Endothelial cell of umbilical vein (primary cell): ENCODE measurements at regions not wholly inside any gene's neighbourhood (a gene's known extent, or its start where the extent isn't known, plus 50 kb on each side); places are given as distances from the start of the nearest gene placed in this dataset.

Experiments used
- BruUV-seq: library from RNA; stranded (reverse); fragments of 400-500 nt; replicated peaks from 2 replicates; lab custom pipeline; 2021; lab: Mats Ljungman, UMichigan
- CTCF ChIA-PET: fragments of 300-600, 350-600 bp; sonication (Branson Sonifier 250); formaldehyde crosslinking; loops from one replicate; lab custom pipeline; 2021; ENCODE audit warnings: antibody characterized with exemption, inconsistent platforms; lab: Charles Lee
- POLR2A ChIA-PET: fragments of 300-600, 350-600 bp; sonication (Branson Sonifier 250); formaldehyde crosslinking; loops from one replicate; lab custom pipeline; 2021; ENCODE audit warnings: antibody characterized with exemption, inconsistent platforms; lab: Charles Lee
- DNase-seq: peaks from one replicate; pipeline ENCODE4 v3.0.0-alpha.2; 2011; ENCODE audit warnings: low read depth, low spot score
- FAIRE-seq: peaks from 2 replicates; lab custom pipeline; 2011; peaks lifted over from hg19 to GRCh38; lab: Jason Lieb, UNC
- H2AFZ ChIP-seq: 2 replicates; pipeline ENCODE4 v1.6.0; 2012; ENCODE audit warnings: low read depth, low read length, control low read depth, inconsistent platforms
- H3K27ac ChIP-seq: 2 replicates; pipeline ENCODE4 v1.5.1; 2011; ENCODE audit warnings: low read depth, mild to moderate bottlenecking, control low read depth, low read length, moderate library complexity; ENCODE audit not compliant: insufficient read depth
- H3K27me3 ChIP-seq, 2 experiments: 2 replicates each; pipeline versions ENCODE4 v1.6.0 to v1.6.1; 2011; ENCODE audit warnings: low read length in 2 of 2, mixed read lengths in 1 of 2; ENCODE audit not compliant: control insufficient read depth in 2 of 2, insufficient read depth in 2 of 2
- H3K36me3 ChIP-seq, 2 experiments: 2 replicates in 1 of 2; 3 replicates in 1 of 2; pipeline ENCODE4 v1.5.1; 2011; ENCODE audit warnings: low read length in 2 of 2, mild to moderate bottlenecking in 1 of 2, moderate library complexity in 1 of 2; ENCODE audit not compliant: control insufficient read depth in 2 of 2, insufficient read depth in 2 of 2; ENCODE audit errors: extremely low read depth in 1 of 2
- H3K4me1 ChIP-seq: 3 replicates; pipeline ENCODE4 v1.5.1; 2011; ENCODE audit warnings: mild to moderate bottlenecking, low read length; ENCODE audit not compliant: control insufficient read depth, insufficient read depth; ENCODE audit errors: extremely low read depth
- H3K4me2 ChIP-seq: 2 replicates; pipeline ENCODE4 v1.6.1; 2011; ENCODE audit warnings: low read length, control low read depth, mixed read lengths; ENCODE audit not compliant: insufficient read depth
- H3K4me3 ChIP-seq, 3 experiments: fragments of 200-600 bp in 1 of 3; sonication (generic), shearing (Covaris generic) in 1 of 3; replicated peaks in 1 of 3; 2 replicates each; pipeline ENCODE4 v1.5.1; 2011 to 2016; ENCODE audit warnings: control low read depth in 3 of 3, low read length in 3 of 3, mild to moderate bottlenecking in 2 of 3, inconsistent platforms in 1 of 3, low read depth in 1 of 3, moderate library complexity in 1 of 3; ENCODE audit not compliant: insufficient read depth in 1 of 3
- H3K79me2 ChIP-seq: 2 replicates; pipeline ENCODE4 v1.6.0; 2012; ENCODE audit warnings: low read length, inconsistent platforms; ENCODE audit not compliant: control insufficient read depth, insufficient read depth
- H3K9ac ChIP-seq: replicated peaks from 2 replicates; pipeline ENCODE3; 2011; ENCODE audit warnings: low read length, control low read depth; ENCODE audit not compliant: insufficient read depth; ENCODE audit errors: extremely low read depth
- H3K9me1 ChIP-seq: replicated peaks from 3 replicates; pipeline ENCODE4 v1.6.0; 2011; ENCODE audit warnings: mild to moderate bottlenecking, low read length; ENCODE audit not compliant: control insufficient read depth, insufficient read depth; ENCODE audit errors: extremely low read depth
- H3K9me3 ChIP-seq: replicated peaks from 2 replicates; pipeline ENCODE4 v1.5.1; 2012; ENCODE audit warnings: low read length, inconsistent platforms; ENCODE audit not compliant: control insufficient read depth, insufficient read depth
- H4K20me1 ChIP-seq: replicated peaks from 2 replicates; pipeline ENCODE3; 2011; ENCODE audit warnings: mild to moderate bottlenecking, low read length; ENCODE audit not compliant: control insufficient read depth, insufficient read depth; ENCODE audit errors: extremely low read depth
- CTCF ChIP-seq, 2 donors: IDR thresholded peaks; 1 replicate in 1 of 2; 2 replicates in 1 of 2; pipeline ENCODE4 v1.5.1; 2011; ENCODE audit warnings: low read length in 2 of 2, mild to moderate bottlenecking in 2 of 2, moderate library complexity in 2 of 2, control low read depth in 1 of 2, inconsistent platforms in 1 of 2, low read depth in 1 of 2; ENCODE audit not compliant: insufficient read depth in 1 of 2; ENCODE audit errors: extremely low read depth in 1 of 2
- EZH2 ChIP-seq: IDR thresholded peaks from 2 replicates; pipeline ENCODE4 v1.6.1; 2012; ENCODE audit warnings: borderline replicate concordance, low read depth, mild to moderate bottlenecking, moderate library complexity, low read length, inconsistent platforms; ENCODE audit not compliant: severe bottlenecking
- FOS ChIP-seq: IDR thresholded peaks from 2 replicates; pipeline ENCODE4 v1.6.1; 2011; ENCODE audit warnings: mild to moderate bottlenecking, low read length, moderate library complexity, borderline replicate concordance; ENCODE audit not compliant: insufficient read depth
- GATA2 ChIP-seq: IDR thresholded peaks from 2 replicates; pipeline ENCODE4 v1.7.0; 2011; ENCODE audit warnings: low read depth, mild to moderate bottlenecking, moderate library complexity, mixed read lengths, low read length; ENCODE audit not compliant: insufficient read length, insufficient read depth
- JUN ChIP-seq: IDR thresholded peaks from 2 replicates; pipeline ENCODE4 v1.6.1; 2011; ENCODE audit warnings: borderline replicate concordance, low read depth; ENCODE audit not compliant: insufficient read length, insufficient read depth
- MAX ChIP-seq: IDR thresholded peaks from 2 replicates; pipeline ENCODE4 v1.6.1; 2011; ENCODE audit not compliant: insufficient read depth, insufficient read length
- MYC ChIP-seq: IDR thresholded peaks from one replicate; pipeline ENCODE4 v1.6.1; 2011; ENCODE audit warnings: mild to moderate bottlenecking, low read depth, low read length
- POLR2A ChIP-seq: IDR thresholded peaks from 2 replicates; pipeline ENCODE4 v1.6.1; 2012; ENCODE audit warnings: low read depth, mild to moderate bottlenecking, control low read depth, low read length
- POLR2AphosphoS5 ChIP-seq: IDR thresholded peaks from 2 replicates; pipeline ENCODE4 v1.6.1; 2012; ENCODE audit warnings: low read depth, mild to moderate bottlenecking, control low read depth, low read length, moderate library complexity; ENCODE audit not compliant: insufficient read depth
- dilution Hi-C: fragments of 300-500 bp; cut with MboI; formaldehyde crosslinking; loops from one replicate; pipeline ENCODE4 v1.15.0; 2019; ENCODE audit warnings: low sequenced_read_pairs; ENCODE audit not compliant: extremely low pct_ligation_motif_present
- intact Hi-C: fragments of 100-400 bp; cut with micrococcal nuclease; formaldehyde crosslinking; loops from one replicate; pipeline ENCODE4 v1.10.0; 2022

GRCh38 chr1:190858140-190858539, 380.5 kb upstream of the BRINP3 start:
- Histone ChIP-seq H3K9me1 (no peaks in the 10 kb centered on the region), H3K9me3 (no peaks in the 10 kb centered on the region), H3K4me1 (no peaks in the 10 kb centered on the region), H3K27me3 (no peaks in the 10 kb centered on the region), H3K79me2 (no peaks in the 10 kb centered on the region), H3K27ac (no peak overlapping the region), H3K9ac (no peak overlapping the region), H3K4me3 (no peak overlapping the region), H2AFZ (no peak overlapping the region), H4K20me1 (no peaks in the 10 kb centered on the region), H3K4me2 (no peak overlapping the region), H3K36me3 (no peaks in the 10 kb centered on the region)
- POLR2A ChIA-PET, result no interaction called here
- CTCF ChIA-PET, result interaction anchor here (0.9 kb wide), 1 partner anchor 9 kb away, joined by 3 read pairs; no protein-coding TSS in a partner anchor
- no peak for DNase-seq
- TF ChIP-seq JUN, result no peak
- TF ChIP-seq MYC, result no peak
- no peak for TF ChIP-seq FOS
- TF ChIP-seq POLR2AphosphoS5, result no peak
- TF ChIP-seq CTCF (IDR thresholded peaks at IDR 0.05; ENCODE audit: extremely low read depth in 1 of 2, insufficient read depth in 1 of 2, low read depth in 1 of 2, low read length in 2 of 2), result no peak
- TF ChIP-seq GATA2, result no peak
- TF ChIP-seq MAX, result no peak
- TF ChIP-seq POLR2A, result no peak
- no peak for TF ChIP-seq EZH2
- dilution Hi-C loops (no loop called here), intact Hi-C loops (no loop called here)
- BruUV-seq, result no TSS peak
- no peak for FAIRE-seq
